ENCODE measurements at regions not wholly inside any gene's neighbourhood (a gene's known extent, or its start where the extent isn't known, plus 50 kb on each side); places are given as distances from the start of the nearest gene placed in this dataset.
"Not testable (repeated sequence)": the region's sequence is repeated elsewhere in the genome, so short reads cannot be mapped to it uniquely, and the experiment has no call there.

DNA sequence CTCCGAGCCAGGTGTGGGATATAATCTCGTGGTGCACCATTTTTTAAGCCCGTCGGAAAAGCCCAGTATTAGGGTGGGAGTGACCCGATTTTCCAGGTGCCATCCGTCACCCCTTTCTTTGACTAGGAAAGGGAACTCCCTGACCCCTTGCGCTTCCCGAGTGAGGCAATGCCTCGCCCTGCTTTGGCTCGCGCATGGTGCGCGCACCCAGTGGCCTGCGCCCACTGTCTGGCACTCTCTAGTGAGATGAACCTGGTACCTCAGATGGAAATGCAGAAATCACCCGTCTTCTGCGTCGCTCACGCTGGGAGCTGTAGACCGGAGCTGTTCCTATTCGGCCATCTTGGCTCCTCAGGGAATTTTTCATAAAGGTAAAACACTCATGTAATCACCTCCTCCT is 63.9 kb downstream of the RWDD3 start:
- H3K4me1 ChIP-seq; DNase-seq; H3K27ac ChIP-seq; H3K4me3 ChIP-seq; H3K36me3 ChIP-seq; intact Hi-C loops (cut with DNase I); H3K27me3 ChIP-seq; H3K9me3 ChIP-seq: not testable (repeated sequence)
- 97 to 100% methylated on average over 11 to 15 of the region's 20 CpGs for WGBS, 2 donors

DNA sequence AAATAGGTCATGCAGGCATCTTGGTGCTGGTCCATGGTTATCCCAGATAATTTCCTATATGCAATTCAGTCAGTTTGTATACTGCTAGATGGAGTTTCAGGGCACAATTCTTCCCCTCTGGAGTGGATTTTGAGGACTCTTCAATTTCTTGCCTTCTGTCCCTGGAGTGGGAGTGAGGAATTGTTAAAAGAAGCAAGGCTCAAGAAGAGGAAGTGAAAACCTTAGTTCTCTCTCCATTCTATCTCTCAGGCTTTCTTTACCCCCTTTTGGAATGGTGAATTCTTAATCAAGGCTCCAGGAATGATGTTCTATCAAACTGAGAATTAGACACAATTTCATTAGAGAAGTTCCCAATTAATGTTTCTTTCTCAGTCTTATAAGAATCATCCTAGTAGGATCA is 67.1 kb downstream of the RWDD3 start:
- DNase-seq = no peak
- Histone ChIP-seq H3K4me3 (no peak overlapping the region), H3K36me3 (no peaks in the 10 kb centered on the region), H3K9me3 (no peaks in the 10 kb centered on the region), H3K27me3 (no peaks in the 10 kb centered on the region), H3K27ac (no peak overlapping the region), H3K4me1 (no peaks in the 10 kb centered on the region)
- TF ChIP-seq, protein P1, sequence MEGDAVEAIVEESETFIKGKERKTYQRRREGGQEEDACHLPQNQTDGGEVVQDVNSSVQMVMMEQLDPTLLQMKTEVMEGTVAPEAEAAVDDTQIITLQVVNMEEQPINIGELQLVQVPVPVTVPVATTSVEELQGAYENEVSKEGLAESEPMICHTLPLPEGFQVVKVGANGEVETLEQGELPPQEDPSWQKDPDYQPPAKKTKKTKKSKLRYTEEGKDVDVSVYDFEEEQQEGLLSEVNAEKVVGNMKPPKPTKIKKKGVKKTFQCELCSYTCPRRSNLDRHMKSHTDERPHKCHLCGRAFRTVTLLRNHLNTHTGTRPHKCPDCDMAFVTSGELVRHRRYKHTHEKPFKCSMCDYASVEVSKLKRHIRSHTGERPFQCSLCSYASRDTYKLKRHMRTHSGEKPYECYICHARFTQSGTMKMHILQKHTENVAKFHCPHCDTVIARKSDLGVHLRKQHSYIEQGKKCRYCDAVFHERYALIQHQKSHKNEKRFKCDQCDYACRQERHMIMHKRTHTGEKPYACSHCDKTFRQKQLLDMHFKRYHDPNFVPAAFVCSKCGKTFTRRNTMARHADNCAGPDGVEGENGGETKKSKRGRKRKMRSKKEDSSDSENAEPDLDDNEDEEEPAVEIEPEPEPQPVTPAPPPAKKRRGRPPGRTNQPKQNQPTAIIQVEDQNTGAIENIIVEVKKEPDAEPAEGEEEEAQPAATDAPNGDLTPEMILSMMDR (IDR thresholded peaks at IDR 0.05) = no peak
- no peak for TF ChIP-seq POLR2A (IDR thresholded peaks at IDR 0.05)
- intact Hi-C loops (cut with DNase I) = no loop called here

DNA sequence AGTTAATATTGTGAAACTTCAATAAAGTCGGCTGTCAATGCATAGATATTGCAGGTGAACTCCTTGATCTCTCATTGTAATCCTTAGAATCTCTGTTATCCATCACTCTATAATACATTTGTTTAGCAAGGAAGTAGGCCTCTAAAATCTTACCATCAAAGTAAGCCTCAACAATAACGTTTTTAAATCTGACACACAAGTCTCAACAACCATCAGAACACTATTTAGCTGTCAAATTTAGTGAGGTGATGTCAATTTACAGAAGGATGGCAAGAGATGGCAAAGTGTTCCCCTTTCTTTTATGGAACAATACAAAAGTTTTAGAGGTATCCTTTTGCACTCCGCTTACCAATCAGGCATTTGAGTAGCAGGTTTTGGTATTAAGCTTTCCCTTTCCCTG is 67.6 kb downstream of the RWDD3 start:
- H3K9me3 ChIP-seq = no peaks in the 10 kb centered on the region
- WGBS, 2 donors = 55 to 70% methylated on average over 3 of the region's 3 CpGs
- TF ChIP-seq POLR2A (IDR thresholded peaks at IDR 0.05) = no peak
- TF ChIP-seq, protein P1 (IDR thresholded peaks at IDR 0.05) = no peak

DNA sequence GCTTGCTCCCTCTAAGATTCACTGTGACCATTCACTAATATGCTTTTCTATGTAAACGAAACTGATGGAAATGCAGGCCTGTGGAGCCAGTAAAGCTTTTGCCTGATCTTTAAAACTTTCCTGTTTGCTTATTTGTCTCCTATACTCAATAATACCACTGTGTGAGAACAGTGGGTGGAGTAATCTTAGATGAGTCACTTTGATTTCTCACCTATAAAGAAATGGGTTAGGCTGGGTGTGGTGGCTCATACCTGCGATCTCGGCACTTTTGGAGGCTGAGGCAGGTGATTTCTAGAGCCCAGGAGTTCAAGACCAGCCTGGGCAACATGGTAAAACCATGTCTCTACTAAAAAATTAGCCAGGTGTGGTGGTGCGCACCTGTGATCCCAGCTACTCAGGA is 70.8 kb downstream of the RWDD3 start:
- Histone ChIP-seq H3K27ac (no peak overlapping the region), H3K4me1 (no peaks in the 10 kb centered on the region), H3K9me3 (no peaks in the 10 kb centered on the region), H3K36me3 (no peaks in the 10 kb centered on the region), H3K27me3 (peaks cover 0 to 7% (median 0%) of the 10 kb centered on the region in 4 donors), H3K4me3 (no peak overlapping the region)
- intact Hi-C loops (cut with DNase I) = no loop called here
- WGBS, 2 donors = 56 to 90% methylated on average over 2 to 3 of the region's 4 CpGs
- TF ChIP-seq, protein P1 (IDR thresholded peaks at IDR 0.05) = no peak
- no peak for TF ChIP-seq POLR2A (IDR thresholded peaks at IDR 0.05)
- no peak for DNase-seq

More for the DNA sequence above, 67.6 kb downstream of the RWDD3 start:
- DNase-seq = no peak
- no peak overlapping the region for H3K4me3 ChIP-seq
- H3K27me3 ChIP-seq = no peaks in the 10 kb centered on the region
- no peak overlapping the region for H3K27ac ChIP-seq
- no peaks in the 10 kb centered on the region for H3K36me3 ChIP-seq
- H3K4me1 ChIP-seq = no peaks in the 10 kb centered on the region
- intact Hi-C loops (cut with DNase I) = no loop called here

DNA sequence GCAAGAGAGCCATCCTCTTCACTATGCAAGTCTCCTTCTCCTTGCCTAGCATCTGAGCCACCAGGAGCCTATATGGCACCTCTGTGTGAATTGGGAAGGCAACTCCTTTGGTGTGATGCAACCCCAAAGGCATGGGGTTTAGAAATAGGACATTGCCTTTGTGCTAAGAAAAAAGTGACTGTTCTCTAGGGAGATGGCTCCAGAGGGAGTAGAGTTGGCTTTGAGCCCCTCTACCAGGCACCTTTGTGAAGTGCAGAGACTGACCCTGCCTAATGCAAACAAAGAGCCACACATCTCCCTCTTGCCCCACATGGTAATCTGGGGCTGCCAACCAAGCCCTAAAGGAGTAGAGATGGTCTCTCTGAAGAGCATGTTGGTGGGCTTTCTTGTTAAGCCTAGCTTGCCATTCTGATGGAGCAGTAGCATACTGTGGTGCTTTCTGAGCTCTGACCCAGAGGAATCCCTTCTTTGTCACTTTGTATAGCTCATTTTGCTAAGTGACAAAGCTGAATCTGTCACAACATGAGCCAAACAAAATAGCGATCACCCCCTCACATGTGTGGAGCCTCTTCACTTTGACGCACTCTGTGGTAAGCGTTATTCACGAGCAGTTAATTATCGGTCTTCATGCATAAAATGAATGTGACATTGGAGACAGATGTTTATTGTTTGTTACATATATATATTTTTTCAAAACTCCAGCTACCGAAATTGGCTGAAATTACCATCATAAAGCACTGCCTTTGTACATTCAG is 74.4 kb downstream of the RWDD3 start:
- no peaks in the 10 kb centered on the region for H3K36me3 ChIP-seq
- TF ChIP-seq, protein P1 (IDR thresholded peaks at IDR 0.05) = no peak
- TF ChIP-seq POLR2A (IDR thresholded peaks at IDR 0.05) = no peak
- intact Hi-C loops (cut with DNase I) = no loop called here
- no peaks in the 10 kb centered on the region for H3K4me1 ChIP-seq
- H3K9me3 ChIP-seq = no peaks in the 10 kb centered on the region
- DNase-seq = no peak
- no peak overlapping the region for H3K4me3 ChIP-seq
- H3K27me3 ChIP-seq = peaks cover 0 to 7% (median 0%) of the 10 kb centered on the region in 4 donors
- WGBS, 2 donors = 42 to 45% methylated on average over 6 of the region's 6 CpGs
- H3K27ac ChIP-seq = no peak overlapping the region

DNA sequence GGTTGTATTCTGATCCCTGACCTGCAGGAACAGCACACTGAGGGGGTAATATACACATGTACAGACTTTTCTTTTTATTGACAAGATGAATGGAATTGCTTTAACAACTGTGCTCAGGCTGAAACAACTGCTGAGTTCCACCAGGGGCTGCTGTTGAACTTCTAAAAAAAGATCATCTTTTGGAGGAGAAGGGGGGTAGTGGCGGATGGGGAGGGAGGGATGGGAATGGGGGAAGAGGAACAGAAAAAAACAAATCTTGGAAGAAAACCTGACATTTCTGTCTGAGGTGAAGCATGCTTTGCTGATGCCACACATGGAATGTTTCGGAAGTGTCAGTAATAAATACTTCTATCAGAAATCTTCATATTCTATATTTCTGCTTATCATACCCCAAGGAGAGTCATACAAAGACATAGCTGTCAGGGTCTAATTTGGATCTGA is 75.0 kb downstream of the RWDD3 start:
- peaks cover 0 to 7% (median 0%) of the 10 kb centered on the region in 4 donors for H3K27me3 ChIP-seq
- H3K27ac ChIP-seq = no peak overlapping the region
- H3K4me1 ChIP-seq = no peaks in the 10 kb centered on the region
- 43 to 48% methylated on average over 2 of the region's 2 CpGs for WGBS, 2 donors
- H3K36me3 ChIP-seq = no peaks in the 10 kb centered on the region
- intact Hi-C loops (cut with DNase I) = no loop called here
- H3K4me3 ChIP-seq = no peak overlapping the region
- DNase-seq = no peak
- no peaks in the 10 kb centered on the region for H3K9me3 ChIP-seq
- no peak for TF ChIP-seq POLR2A (IDR thresholded peaks at IDR 0.05)
- TF ChIP-seq, protein P1 (IDR thresholded peaks at IDR 0.05) = peak in 4 of 6 experiments; percentile 26 to 51 (median 35)
